Astrocyte of the spinal cord (primary cell): ENCODE measurements at regions not wholly inside any gene's neighbourhood (a gene's known extent, or its start where the extent isn't known, plus 50 kb on each side); places are given as distances from the start of the nearest gene placed in this dataset.

Source experiments
- DNase-seq: peaks from one replicate; pipeline ENCODE4 v3.0.0; 2011; ENCODE audit warnings: low read depth, low spot score
- H3K4me3 ChIP-seq: 2 replicates; pipeline ENCODE4 v1.5.1; 2011; ENCODE audit warnings: low read depth, mild to moderate bottlenecking, low read length, moderate library complexity
- in situ Hi-C: cut with HindIII; loops from 2 replicates; pipeline ENCODE4 v1.10.0; 2017; ENCODE audit warnings: low sequenced_read_pairs
- TF ChIP-seq, protein P1 (sequence below): IDR thresholded peaks from 2 replicates; pipeline ENCODE4 v1.5.1; 2012; ENCODE audit warnings: low read depth, mild to moderate bottlenecking, low read length, inconsistent platforms

GRCh38 chrX:4741024-4741423, 1027.6 kb upstream of the PRKX start:
- H3K4me3 ChIP-seq: no peak overlapping the region
- TF ChIP-seq, protein P1, sequence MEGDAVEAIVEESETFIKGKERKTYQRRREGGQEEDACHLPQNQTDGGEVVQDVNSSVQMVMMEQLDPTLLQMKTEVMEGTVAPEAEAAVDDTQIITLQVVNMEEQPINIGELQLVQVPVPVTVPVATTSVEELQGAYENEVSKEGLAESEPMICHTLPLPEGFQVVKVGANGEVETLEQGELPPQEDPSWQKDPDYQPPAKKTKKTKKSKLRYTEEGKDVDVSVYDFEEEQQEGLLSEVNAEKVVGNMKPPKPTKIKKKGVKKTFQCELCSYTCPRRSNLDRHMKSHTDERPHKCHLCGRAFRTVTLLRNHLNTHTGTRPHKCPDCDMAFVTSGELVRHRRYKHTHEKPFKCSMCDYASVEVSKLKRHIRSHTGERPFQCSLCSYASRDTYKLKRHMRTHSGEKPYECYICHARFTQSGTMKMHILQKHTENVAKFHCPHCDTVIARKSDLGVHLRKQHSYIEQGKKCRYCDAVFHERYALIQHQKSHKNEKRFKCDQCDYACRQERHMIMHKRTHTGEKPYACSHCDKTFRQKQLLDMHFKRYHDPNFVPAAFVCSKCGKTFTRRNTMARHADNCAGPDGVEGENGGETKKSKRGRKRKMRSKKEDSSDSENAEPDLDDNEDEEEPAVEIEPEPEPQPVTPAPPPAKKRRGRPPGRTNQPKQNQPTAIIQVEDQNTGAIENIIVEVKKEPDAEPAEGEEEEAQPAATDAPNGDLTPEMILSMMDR: no peak
- DNase-seq: no peak
- in situ Hi-C loops: no loop called here

DNA sequence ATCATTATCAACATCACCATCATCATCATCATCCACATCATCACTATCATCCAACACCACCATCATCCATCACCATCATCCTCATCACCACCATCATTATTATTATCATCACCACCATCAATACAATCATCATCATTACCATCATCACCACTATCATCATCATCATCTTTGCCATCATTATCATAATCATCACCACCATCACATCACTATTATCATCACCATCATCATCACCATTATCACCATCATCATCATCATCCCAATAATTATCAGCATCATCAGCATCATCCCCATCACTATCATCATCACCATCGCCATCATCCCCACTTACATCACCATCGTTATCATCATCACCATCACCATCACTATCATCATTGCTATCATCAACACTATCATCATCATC, 1021.9 kb upstream of the PRKX start:
- DNase-seq: no peak
- in situ Hi-C loops: no loop called here
- H3K4me3 ChIP-seq: no peak overlapping the region
- TF ChIP-seq, protein P1: no peak

DNA sequence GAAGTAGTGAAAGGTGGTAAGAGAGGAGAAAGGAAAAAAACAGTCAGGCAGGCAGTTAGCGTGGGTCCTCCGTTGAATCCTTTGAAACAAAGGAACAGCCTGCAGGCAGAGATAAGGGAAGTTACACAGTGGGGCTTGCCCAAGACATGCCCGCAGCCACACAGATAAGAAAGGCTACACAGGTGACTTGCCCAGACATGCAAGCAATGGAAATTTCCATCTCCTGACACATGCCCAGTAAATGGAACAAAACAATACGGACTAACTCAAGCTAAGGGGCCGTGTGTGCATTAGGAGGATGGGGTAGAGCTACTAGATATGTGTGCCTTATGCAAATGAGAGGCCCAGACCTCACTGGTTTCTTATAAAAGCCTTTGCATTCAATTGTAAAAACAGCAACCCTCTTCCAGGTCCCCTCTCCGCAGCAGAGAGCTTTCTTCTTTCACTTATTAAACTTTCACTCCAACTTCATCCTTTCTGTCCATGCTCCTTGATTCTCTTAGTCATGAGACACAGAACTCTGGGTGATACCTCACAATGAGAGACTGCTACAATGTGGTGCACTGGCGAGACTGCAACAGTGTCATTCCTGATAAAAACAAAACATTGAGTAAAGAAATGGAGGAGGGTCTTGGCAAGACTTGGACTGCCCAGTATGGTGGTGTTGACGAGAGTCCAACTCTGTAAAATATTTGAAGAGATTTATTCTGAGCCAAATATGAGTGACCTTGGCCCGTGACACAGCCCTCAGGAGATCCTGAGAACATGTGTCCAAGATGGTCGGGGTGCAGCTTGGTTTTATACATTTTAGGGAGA, 997.4 kb upstream of the PRKX start:
- in situ Hi-C loops: no loop called here
- TF ChIP-seq, protein P1: no peak
- DNase-seq: no peak
- no peak overlapping the region for H3K4me3 ChIP-seq

DNA sequence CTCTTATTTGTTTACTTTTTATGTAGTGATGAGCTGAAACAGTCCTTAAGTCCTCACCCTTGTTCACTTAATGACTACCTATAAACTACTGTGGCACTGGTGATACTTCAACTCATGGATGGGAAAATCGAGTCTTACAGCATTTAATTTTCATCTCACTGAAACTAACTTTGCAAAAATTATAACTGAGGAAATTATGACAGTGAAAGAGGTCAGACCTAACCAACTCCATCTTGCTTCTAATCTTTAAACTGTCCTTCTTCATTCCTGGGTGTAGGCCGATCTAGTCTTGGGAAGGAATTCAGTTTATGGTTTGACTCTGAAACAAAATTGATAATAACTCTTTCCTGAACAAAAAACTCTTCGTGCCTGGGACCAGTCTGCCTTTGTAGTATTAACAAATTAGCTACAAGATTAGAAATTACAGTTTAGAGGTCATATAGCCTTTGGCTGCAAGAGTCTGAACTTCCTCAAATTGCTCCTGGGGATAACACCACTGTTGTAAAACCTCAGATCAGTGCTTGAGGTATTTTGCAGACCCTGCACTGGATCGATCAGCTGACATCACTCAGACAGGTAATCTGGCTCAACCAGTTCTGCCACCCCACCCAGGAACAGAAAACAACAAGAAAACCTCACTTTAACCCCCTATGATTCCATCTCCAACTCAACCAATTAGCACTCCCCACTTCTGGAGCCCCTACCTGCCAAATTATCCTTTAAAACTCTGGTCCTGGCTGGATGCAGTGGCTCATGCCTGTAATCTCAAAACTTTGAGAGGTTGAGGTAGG, 995.7 kb upstream of the PRKX start:
- no peak overlapping the region for H3K4me3 ChIP-seq
- in situ Hi-C loops: no loop called here
- no peak for DNase-seq
- TF ChIP-seq, protein P1: no peak

GRCh38 chrX:4706961-4707360, 993.5 kb upstream of the PRKX start:
- TF ChIP-seq, protein P1: no peak
- no peak overlapping the region for H3K4me3 ChIP-seq
- DNase-seq: no peak
- in situ Hi-C loops: no loop called here

GRCh38 chrX:4690521-4690920, 977.1 kb upstream of the PRKX start:
- no peak overlapping the region for H3K4me3 ChIP-seq
- in situ Hi-C loops: no loop called here
- TF ChIP-seq, protein P1: no peak
- DNase-seq: no peak
